CD14-positive monocyte (primary cell): ENCODE measurements at regions not wholly inside any gene's neighbourhood (a gene's known extent, or its start where the extent isn't known, plus 50 kb on each side); places are given as distances from the start of the nearest gene placed in this dataset.
A peak's percentile ranks its signal among the peaks of the same experiment; 100 is the strongest.

Experiments
- DNase-seq, 3 donors: peaks; one replicate each; pipeline ENCODE4 v3.0.0-alpha.2; 2011 to 2022
- H2AFZ ChIP-seq: 2 replicates; pipeline ENCODE4 v1.6.0; 2012; ENCODE audit warnings: mild to moderate bottlenecking, low read depth, low read length, inconsistent platforms; ENCODE audit not compliant: insufficient read depth, poor library complexity, severe bottlenecking
- H3K27ac ChIP-seq, 2 donors: 1 replicate in 1 of 2; 2 replicates in 1 of 2; pipeline ENCODE4 v1.5.1; 2012 to 2013; ENCODE audit warnings: low read length in 2 of 2, control low read depth in 1 of 2, inconsistent platforms in 1 of 2, low read depth in 1 of 2, mild to moderate bottlenecking in 1 of 2
- H3K27me3 ChIP-seq, 2 donors: one replicate each; pipeline versions ENCODE4 v1.6.0 to v1.6.1; 2011 to 2013; ENCODE audit warnings: low read length in 2 of 2; ENCODE audit not compliant: control insufficient read depth in 2 of 2, insufficient read depth in 2 of 2
- H3K36me3 ChIP-seq, 2 donors: replicated peaks in 1 of 2; 1 replicate in 1 of 2; 2 replicates in 1 of 2; pipeline versions ENCODE4 v1.5.1 to v1.6.1; 2012 to 2013; ENCODE audit warnings: low read length in 2 of 2, control low read depth in 1 of 2, inconsistent platforms in 1 of 2, mild to moderate bottlenecking in 1 of 2; ENCODE audit not compliant: insufficient read depth in 2 of 2, control insufficient read depth in 1 of 2
- H3K4me1 ChIP-seq, 2 donors: 1 replicate in 1 of 2; 2 replicates in 1 of 2; pipeline versions ENCODE4 v1.5.1 to v1.6.1; 2012 to 2013; ENCODE audit warnings: low read length in 2 of 2, control low read depth in 1 of 2, inconsistent platforms in 1 of 2, mild to moderate bottlenecking in 1 of 2, moderate library complexity in 1 of 2; ENCODE audit not compliant: insufficient read depth in 2 of 2, control insufficient read depth in 1 of 2
- H3K4me2 ChIP-seq: replicated peaks from 2 replicates; pipeline ENCODE3; 2012; ENCODE audit warnings: low read length, moderate library complexity, mild to moderate bottlenecking; ENCODE audit not compliant: poor library complexity, severe bottlenecking; ENCODE audit errors: extremely low read depth
- H3K4me3 ChIP-seq, 3 experiments: fragments of 200-600 bp in 1 of 3; sonication (generic) in 1 of 3; replicated peaks in 1 of 3; 1 replicate in 2 of 3; 2 replicates in 1 of 3; pipeline ENCODE4 v1.5.1; 2011 to 2013; ENCODE audit warnings: low read length in 3 of 3, mild to moderate bottlenecking in 3 of 3, control low read depth in 2 of 3, low read depth in 2 of 3, inconsistent platforms in 1 of 3, moderate library complexity in 1 of 3
- H3K79me2 ChIP-seq: 2 replicates; pipeline ENCODE4 v1.6.0; 2012; ENCODE audit warnings: mild to moderate bottlenecking, control low read depth, inconsistent platforms, low read length, moderate library complexity; ENCODE audit not compliant: insufficient read depth
- H3K9ac ChIP-seq: 2 replicates; pipeline ENCODE4 v1.6.0; 2017; ENCODE audit warnings: low read length, mild to moderate bottlenecking; ENCODE audit not compliant: insufficient read depth, poor library complexity, severe bottlenecking
- H3K9me3 ChIP-seq, 2 donors: replicated peaks in 1 of 2; 1 replicate in 1 of 2; 2 replicates in 1 of 2; pipeline versions ENCODE4 v1.5.1 to v1.6.1; 2012 to 2013; ENCODE audit warnings: low read length in 2 of 2, control low read depth in 1 of 2; ENCODE audit not compliant: control insufficient read depth in 1 of 2, insufficient read depth in 1 of 2
- H4K20me1 ChIP-seq: 2 replicates; pipeline ENCODE4 v1.6.0; 2012; ENCODE audit warnings: mild to moderate bottlenecking, low read length, control low read depth, moderate library complexity; ENCODE audit not compliant: insufficient read depth
- H3K27ac Mint-ChIP-seq, 7 donors: one replicate each; pipeline ENCODE4 v1.8.0; 2020; ENCODE audit warnings: mild to moderate bottlenecking in 7 of 7, mixed read lengths in 7 of 7, moderate library complexity in 6 of 7, inconsistent platforms in 2 of 7
- H3K27me3 Mint-ChIP-seq, 3 donors: one replicate each; pipeline ENCODE4 v1.8.0; 2021 to 2022; ENCODE audit warnings: low read depth in 3 of 3, mild to moderate bottlenecking in 3 of 3, mixed read lengths in 3 of 3, moderate library complexity in 3 of 3, inconsistent platforms in 1 of 3
- H3K36me3 Mint-ChIP-seq, 2 donors: one replicate each; pipeline ENCODE4 v1.8.0; 2020; ENCODE audit warnings: mixed read lengths in 2 of 2, inconsistent platforms in 1 of 2, mild to moderate bottlenecking in 1 of 2
- H3K4me1 Mint-ChIP-seq: one replicate; pipeline ENCODE4 v1.8.0; 2020; ENCODE audit warnings: mild to moderate bottlenecking, mixed read lengths
- H3K4me3 Mint-ChIP-seq, 2 donors: one replicate each; pipeline ENCODE4 v1.8.0; 2020; ENCODE audit warnings: mild to moderate bottlenecking in 2 of 2, mixed read lengths in 2 of 2, moderate library complexity in 1 of 2
- H3K9me3 Mint-ChIP-seq, 7 donors: one replicate each; pipeline ENCODE4 v1.8.0; 2020 to 2022; ENCODE audit warnings: mixed read lengths in 7 of 7, mild to moderate bottlenecking in 6 of 7, moderate library complexity in 6 of 7, inconsistent platforms in 2 of 7
- WGBS: methylation state at CpG from one replicate; pipeline ENCODE4 v1.1.5; 2013; ENCODE audit warnings: missing lambda C conversion rate; ENCODE audit not compliant: insufficient coverage; 5-methylcytosine and 5-hydroxymethylcytosine counted together
- intact Hi-C, 2 donors: fragments of 100-400 bp; cut with micrococcal nuclease; formaldehyde crosslinking; loops; one replicate each; pipeline versions ENCODE4 v1.15.0 to v1.15.1; 2023
- TF ChIP-seq, protein P1 (sequence below): fragments of 200-600 bp; IDR thresholded peaks from one replicate; pipeline ENCODE4 v1.8.0; 2022; ENCODE audit warnings: antibody characterized with exemption, mild to moderate bottlenecking

DNA sequence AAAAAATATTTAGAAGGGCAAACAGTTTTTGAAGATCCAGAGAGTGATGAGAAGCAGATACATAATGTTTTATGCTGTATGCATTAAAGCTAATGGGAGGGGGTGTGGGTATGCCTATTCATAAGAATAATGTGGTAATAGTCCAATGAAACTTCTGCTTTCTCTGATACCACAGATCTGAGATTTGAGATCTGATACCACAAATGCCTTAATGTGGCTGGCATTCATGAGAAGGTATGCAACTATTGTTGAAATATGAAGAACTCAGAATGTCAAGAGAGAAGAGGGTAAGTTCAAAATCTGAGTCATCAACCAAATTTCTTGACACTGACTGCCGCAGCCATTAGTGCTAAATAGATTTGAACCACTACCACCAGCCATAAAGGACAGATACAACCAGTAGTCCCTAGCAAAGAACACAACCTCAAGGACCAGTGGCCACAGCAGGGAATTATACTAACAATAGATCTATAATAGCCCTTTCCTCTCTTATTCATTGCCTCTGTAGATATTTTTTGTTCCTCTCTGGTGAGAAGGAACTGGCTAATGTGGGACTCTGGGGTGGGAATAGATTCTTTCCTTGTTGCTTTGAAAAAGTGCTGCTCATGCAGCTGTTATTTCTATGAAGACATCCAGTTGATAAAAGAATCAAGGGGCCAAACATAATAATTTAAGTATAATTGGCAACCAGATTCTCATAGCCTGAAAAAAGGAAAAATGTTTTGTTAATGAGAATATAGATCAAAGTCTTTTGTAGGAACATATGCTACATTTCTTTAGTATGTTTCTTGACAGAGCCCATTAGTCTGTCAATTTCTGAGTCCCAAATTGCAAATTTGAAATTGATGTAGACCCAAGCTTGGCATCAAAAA is 256.5 kb upstream of the ZNF608 start:
- Histone ChIP-seq H3K79me2 (no peaks in the 10 kb centered on the region), H4K20me1 (no peaks in the 10 kb centered on the region), H3K36me3 (no peaks in the 10 kb centered on the region), H3K9me3 (no peaks in the 10 kb centered on the region), H3K9ac (no peak overlapping the region), H3K4me2 (no peak overlapping the region), H2AFZ (no peak overlapping the region), H3K27ac (no peak overlapping the region), H3K27me3 (peaks cover 4% of the 10 kb centered on the region in 2 donors), H3K4me1 (peaks cover 9 to 11% of the 10 kb centered on the region in 2 donors), H3K4me3 (no peak overlapping the region)
- H3K9me3 Mint-ChIP-seq, result no peaks in the 10 kb centered on the region
- TF ChIP-seq, protein P1, sequence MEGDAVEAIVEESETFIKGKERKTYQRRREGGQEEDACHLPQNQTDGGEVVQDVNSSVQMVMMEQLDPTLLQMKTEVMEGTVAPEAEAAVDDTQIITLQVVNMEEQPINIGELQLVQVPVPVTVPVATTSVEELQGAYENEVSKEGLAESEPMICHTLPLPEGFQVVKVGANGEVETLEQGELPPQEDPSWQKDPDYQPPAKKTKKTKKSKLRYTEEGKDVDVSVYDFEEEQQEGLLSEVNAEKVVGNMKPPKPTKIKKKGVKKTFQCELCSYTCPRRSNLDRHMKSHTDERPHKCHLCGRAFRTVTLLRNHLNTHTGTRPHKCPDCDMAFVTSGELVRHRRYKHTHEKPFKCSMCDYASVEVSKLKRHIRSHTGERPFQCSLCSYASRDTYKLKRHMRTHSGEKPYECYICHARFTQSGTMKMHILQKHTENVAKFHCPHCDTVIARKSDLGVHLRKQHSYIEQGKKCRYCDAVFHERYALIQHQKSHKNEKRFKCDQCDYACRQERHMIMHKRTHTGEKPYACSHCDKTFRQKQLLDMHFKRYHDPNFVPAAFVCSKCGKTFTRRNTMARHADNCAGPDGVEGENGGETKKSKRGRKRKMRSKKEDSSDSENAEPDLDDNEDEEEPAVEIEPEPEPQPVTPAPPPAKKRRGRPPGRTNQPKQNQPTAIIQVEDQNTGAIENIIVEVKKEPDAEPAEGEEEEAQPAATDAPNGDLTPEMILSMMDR, result no peak
- H3K27ac Mint-ChIP-seq, result no peak overlapping the region
- peaks cover 17% of the 10 kb centered on the region for H3K4me1 Mint-ChIP-seq
- no peaks in the 10 kb centered on the region for H3K36me3 Mint-ChIP-seq
- peaks cover 5 to 14% (median 7%) of the 10 kb centered on the region in 3 donors for H3K27me3 Mint-ChIP-seq
- intact Hi-C loops, result no loop called here
- WGBS, result no CpG with 5 or more reads among the region's 1 CpG
- H3K4me3 Mint-ChIP-seq, result no peak overlapping the region
- DNase-seq, result peak in 1 of 3 donors; percentile 4

DNA sequence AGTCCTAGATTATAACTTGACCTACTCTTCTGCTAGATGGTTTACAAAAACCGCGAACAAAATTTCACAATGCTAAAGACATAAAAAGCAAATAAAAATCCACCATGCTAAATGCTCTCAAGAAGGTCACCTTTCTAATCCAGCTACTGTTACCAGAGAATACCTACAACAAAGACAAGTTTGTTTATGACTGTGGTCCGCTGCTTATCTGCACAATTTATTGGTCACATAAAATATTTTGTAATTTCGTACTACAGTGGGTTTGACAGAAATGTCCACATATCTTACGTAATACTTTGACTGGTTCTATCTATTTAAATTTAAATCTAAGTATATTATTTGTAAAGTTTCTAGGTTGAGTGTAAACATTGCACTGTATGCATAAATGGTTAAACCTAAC is 257.6 kb upstream of the ZNF608 start:
- Mint-ChIP-seq H3K36me3 (no peaks in the 10 kb centered on the region), H3K27me3 (peaks cover 5 to 14% (median 7%) of the 10 kb centered on the region in 3 donors), H3K9me3 (no peaks in the 10 kb centered on the region), H3K4me1 (peaks cover 17% of the 10 kb centered on the region), H3K4me3 (no peak overlapping the region), H3K27ac (no peak overlapping the region)
- H3K79me2 ChIP-seq, result no peaks in the 10 kb centered on the region
- peaks cover 4% of the 10 kb centered on the region in 2 donors for H3K27me3 ChIP-seq
- H3K36me3 ChIP-seq, result no peaks in the 10 kb centered on the region
- H3K27ac ChIP-seq, result no peak overlapping the region
- H3K4me2 ChIP-seq, result no peak overlapping the region
- no peaks in the 10 kb centered on the region for H4K20me1 ChIP-seq
- no peak for DNase-seq
- peaks cover 9 to 11% of the 10 kb centered on the region in 2 donors for H3K4me1 ChIP-seq
- intact Hi-C loops, result no loop called here
- H3K9me3 ChIP-seq, result no peaks in the 10 kb centered on the region
- H2AFZ ChIP-seq, result no peak overlapping the region
- H3K9ac ChIP-seq, result no peak overlapping the region
- no CpG with 5 or more reads among the region's 5 CpGs for WGBS
- TF ChIP-seq, protein P1, result no peak
- H3K4me3 ChIP-seq, result no peak overlapping the region
